Cardiac muscle cell (in vitro differentiated cells and primary cell): ENCODE measurements at regions not wholly inside any gene's neighbourhood (a gene's known extent, or its start where the extent isn't known, plus 50 kb on each side); places are given as distances from the start of the nearest gene placed in this dataset.
"Not testable (repeated sequence)": the region's sequence is repeated elsewhere in the genome, so short reads cannot be mapped to it uniquely, and the experiment has no call there.

Source experiments
- DNase-seq, 2 donors: peaks; one replicate each; pipeline versions ENCODE4 v3.0.0 to v3.0.0-alpha.2; 2010 to 2017; ENCODE audit warnings: low read depth in 1 of 2, low spot score in 1 of 2
- H3K27ac ChIP-seq: fragments of 200-600 bp; sonication (generic); 2 replicates; pipeline ENCODE4 v1.5.1; 2016
- H3K27me3 ChIP-seq: fragments of 200-600 bp; sonication (generic); 2 replicates; pipeline ENCODE4 v1.6.0; 2016; ENCODE audit warnings: control low read depth
- H3K36me3 ChIP-seq: fragments of 200-600 bp; sonication (generic); 2 replicates; pipeline ENCODE4 v1.5.1; 2016; ENCODE audit warnings: control low read depth
- H3K4me1 ChIP-seq: fragments of 200-600 bp; sonication (generic); 2 replicates; pipeline ENCODE4 v1.8.1; 2017; ENCODE audit warnings: low read depth, mild to moderate bottlenecking, mixed run types
- H3K4me3 ChIP-seq: fragments of 200-600 bp; sonication (generic); 2 replicates; pipeline ENCODE4 v1.5.1; 2016; ENCODE audit warnings: mild to moderate bottlenecking
- H3K9me3 ChIP-seq: fragments of 200-600 bp; sonication (generic); 2 replicates; pipeline ENCODE4 v1.5.1; 2017; ENCODE audit warnings: low read depth, mild to moderate bottlenecking, control low read depth
- CTCF ChIP-seq: IDR thresholded peaks from 2 replicates; pipeline ENCODE4 v1.5.1; 2012; ENCODE audit warnings: low read depth, mild to moderate bottlenecking, low read length

- H3K27me3 ChIP-seq = no peaks in the 10 kb centered on the region
- TF ChIP-seq CTCF = no peak
- no peak overlapping the region for H3K27ac ChIP-seq
- no peak overlapping the region for H3K4me3 ChIP-seq
- no peaks in the 10 kb centered on the region for H3K9me3 ChIP-seq
- H3K4me1 ChIP-seq = no peaks in the 10 kb centered on the region
- no peaks in the 10 kb centered on the region for H3K36me3 ChIP-seq
- peak in 1 of 2 donors; percentile 71 for DNase-seq
Observed at GRCh38 chr2:40668425-40668824, 216.5 kb upstream of the SLC8A1 start.

- not testable (repeated sequence) for H3K4me3 ChIP-seq, DNase-seq, H3K4me1 ChIP-seq, H3K27me3 ChIP-seq, H3K27ac ChIP-seq, H3K9me3 ChIP-seq, H3K36me3 ChIP-seq
Observed at GRCh38 chr2:40676134-40676790, 224.4 kb upstream of the SLC8A1 start.

GRCh38 chr2:40680547-40680946 lies 228.7 kb upstream of the SLC8A1 start:
- Histone ChIP-seq H3K36me3 (no peaks in the 10 kb centered on the region), H3K9me3 (no peaks in the 10 kb centered on the region), H3K4me1 (no peaks in the 10 kb centered on the region), H3K27me3 (no peaks in the 10 kb centered on the region), H3K27ac (no peak overlapping the region), H3K4me3 (no peak overlapping the region)
- no peak for DNase-seq
- no peak for TF ChIP-seq CTCF

GRCh38 chr2:40690036-40690435 lies 238.1 kb upstream of the SLC8A1 start:
- Histone ChIP-seq H3K27ac (no peak overlapping the region), H3K4me3 (no peak overlapping the region), H3K27me3 (no peaks in the 10 kb centered on the region), H3K9me3 (no peaks in the 10 kb centered on the region), H3K36me3 (no peaks in the 10 kb centered on the region), H3K4me1 (peaks cover 3% of the 10 kb centered on the region)
- no peak for TF ChIP-seq CTCF
- DNase-seq = no peak

- no peak for DNase-seq
- Histone ChIP-seq H3K36me3 (no peaks in the 10 kb centered on the region), H3K27ac (no peak overlapping the region), H3K4me1 (peaks cover 3% of the 10 kb centered on the region), H3K27me3 (no peaks in the 10 kb centered on the region), H3K9me3 (no peaks in the 10 kb centered on the region), H3K4me3 (no peak overlapping the region)
- TF ChIP-seq CTCF = no peak
Observed at GRCh38 chr2:40690525-40690924, 238.6 kb upstream of the SLC8A1 start.

- H3K9me3 ChIP-seq = no peaks in the 10 kb centered on the region
- TF ChIP-seq CTCF = no peak
- H3K4me1 ChIP-seq = no peaks in the 10 kb centered on the region
- DNase-seq = no peak
- no peaks in the 10 kb centered on the region for H3K36me3 ChIP-seq
- H3K27ac ChIP-seq = no peak overlapping the region
- no peak overlapping the region for H3K4me3 ChIP-seq
- no peaks in the 10 kb centered on the region for H3K27me3 ChIP-seq
Observed at GRCh38 chr2:40700231-40700954, 248.5 kb upstream of the SLC8A1 start.

GRCh38 chr2:40712197-40712894 lies 260.5 kb upstream of the SLC8A1 start:
- H3K27me3 ChIP-seq, H3K9me3 ChIP-seq, H3K4me3 ChIP-seq, H3K36me3 ChIP-seq, H3K4me1 ChIP-seq, DNase-seq, H3K27ac ChIP-seq: not testable (repeated sequence)
